HG02623 (cell line): ENCODE measurements at regions not wholly inside any gene's neighbourhood (a gene's known extent, or its start where the extent isn't known, plus 50 kb on each side); places are given as distances from the start of the nearest gene placed in this dataset.

ENCODE experiments used
- ATAC-seq: cut with Tn5 transposase; IDR thresholded peaks from one replicate; pipeline ENCODE4 v1.9.1; 2021; ENCODE audit warnings: moderate library complexity; ENCODE audit not compliant: unreplicated experiment

- ATAC-seq: no peak
These were observed 57.8 kb upstream of the CBLN2 start for GRCh38 chr18:72601944-72602343.

DNA sequence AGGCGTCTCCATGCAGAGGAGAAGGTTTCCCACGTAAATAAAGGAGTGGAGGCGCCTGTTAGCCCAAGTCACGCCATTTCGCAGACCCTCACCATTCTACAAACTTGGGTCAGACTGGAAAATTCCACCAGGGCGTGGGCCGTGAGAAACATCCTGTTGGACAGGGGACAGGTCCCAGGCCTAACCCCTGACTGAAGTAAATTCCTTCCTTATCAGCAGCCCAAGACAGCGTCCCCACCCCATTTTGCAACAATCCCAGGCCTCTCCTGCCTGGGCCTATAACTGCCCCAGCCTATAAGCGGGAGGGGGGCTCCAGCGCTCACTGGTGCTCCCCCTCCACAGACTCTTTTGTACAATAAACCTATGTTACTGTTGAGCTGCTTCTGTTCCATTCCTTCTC lies 57.3 kb upstream of the CBLN2 start:
- ATAC-seq: no peak
